Islet of Langerhans (tissue), 1 donor: ENCODE measurements at regions not wholly inside any gene's neighbourhood (a gene's known extent, or its start where the extent isn't known, plus 50 kb on each side); places are given as distances from the start of the nearest gene placed in this dataset.

Experiments
- FAIRE-seq: peaks from one replicate; lab custom pipeline; 2011; peaks lifted over from hg19 to GRCh38; lab: Jason Lieb, UNC

DNA sequence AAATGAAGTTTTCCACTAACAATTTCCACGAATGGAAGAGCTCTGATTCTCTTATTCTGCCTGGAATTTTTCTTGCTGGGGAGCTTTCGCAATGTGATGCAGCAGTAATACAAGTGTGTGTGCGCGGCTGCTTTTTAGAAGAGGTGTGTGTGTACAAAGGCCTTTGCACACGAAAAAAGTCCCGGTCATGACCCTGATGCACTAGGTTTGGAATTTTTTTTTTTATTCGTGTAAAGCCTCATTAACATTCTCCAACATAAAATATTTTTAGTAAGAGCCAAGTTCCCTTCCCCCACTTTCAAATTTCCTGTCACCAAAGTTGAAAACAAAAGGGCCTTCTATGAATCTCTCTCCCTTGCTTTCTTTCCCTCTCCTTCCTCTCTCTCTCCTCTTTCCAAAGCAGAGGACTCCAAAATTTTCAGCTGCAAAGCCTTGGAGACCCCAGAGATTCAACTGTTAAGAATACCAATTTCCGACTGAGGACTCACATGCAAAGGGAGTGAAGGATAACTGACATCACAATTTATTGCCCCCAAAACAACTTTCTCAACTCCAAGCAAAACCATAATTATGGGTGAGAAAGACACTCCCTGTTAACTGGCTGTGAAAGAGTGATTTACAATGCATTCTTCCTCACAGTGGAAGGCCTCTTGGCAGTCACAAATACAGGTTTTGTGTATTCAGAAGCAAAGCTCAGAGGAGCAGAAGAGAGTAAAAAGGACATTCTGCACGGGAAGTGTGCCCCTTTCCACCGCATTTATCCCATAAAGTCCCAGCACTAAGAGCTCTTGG is 421.2 kb upstream of the JARID2 start:
- no peak for FAIRE-seq

GRCh38 chr6:14826456-14826855 is 419.4 kb upstream of the JARID2 start:
- no peak for FAIRE-seq

DNA sequence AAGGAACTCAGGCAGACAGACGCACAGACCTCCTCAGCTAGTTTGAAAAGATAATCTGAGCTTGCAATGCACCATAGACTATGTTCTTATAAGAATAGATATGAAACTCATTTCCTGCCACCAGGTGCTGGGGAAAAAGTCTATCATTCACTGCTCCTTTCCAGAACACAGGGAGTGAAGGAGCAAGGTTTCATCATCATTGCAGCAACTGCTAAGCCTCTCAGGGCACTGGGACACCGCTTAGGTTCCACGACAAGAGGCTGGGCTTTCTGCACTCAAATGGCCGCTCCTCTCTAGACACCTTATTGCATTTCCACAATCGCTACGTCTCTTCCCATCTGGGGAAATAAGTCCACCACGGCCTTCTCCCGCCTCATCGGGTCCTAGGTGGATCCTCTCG is 418.5 kb upstream of the JARID2 start:
- FAIRE-seq, result no peak

GRCh38 chr6:14828201-14828611 is 417.7 kb upstream of the JARID2 start:
- FAIRE-seq, result no peak

GRCh38 chr6:14831070-14831469 is 414.8 kb upstream of the JARID2 start:
- no peak for FAIRE-seq

DNA sequence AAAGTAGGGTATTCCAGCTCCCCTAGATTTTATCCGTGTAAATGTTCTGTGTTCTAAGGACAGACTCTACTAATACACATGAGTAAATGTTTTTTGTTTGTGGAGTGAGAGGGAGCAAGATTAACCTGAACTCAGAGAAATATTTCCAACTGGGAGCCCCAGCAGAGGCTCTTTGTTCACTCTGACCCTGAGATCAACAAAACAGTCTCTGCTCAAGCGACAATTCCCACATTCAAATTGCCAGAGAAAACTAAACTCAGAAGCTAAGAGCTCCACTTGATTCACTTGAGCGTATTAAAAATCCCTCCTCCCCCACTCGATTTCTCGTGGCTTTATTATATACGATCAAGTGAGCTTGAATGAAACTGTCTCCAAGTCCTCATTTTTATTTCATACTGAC is 413.9 kb upstream of the JARID2 start:
- FAIRE-seq, result no peak

- FAIRE-seq, result no peak
These were observed 413.4 kb upstream of the JARID2 start for GRCh38 chr6:14832427-14832826.

- no peak for FAIRE-seq
These were observed 410.9 kb upstream of the JARID2 start for GRCh38 chr6:14834851-14835530.

DNA sequence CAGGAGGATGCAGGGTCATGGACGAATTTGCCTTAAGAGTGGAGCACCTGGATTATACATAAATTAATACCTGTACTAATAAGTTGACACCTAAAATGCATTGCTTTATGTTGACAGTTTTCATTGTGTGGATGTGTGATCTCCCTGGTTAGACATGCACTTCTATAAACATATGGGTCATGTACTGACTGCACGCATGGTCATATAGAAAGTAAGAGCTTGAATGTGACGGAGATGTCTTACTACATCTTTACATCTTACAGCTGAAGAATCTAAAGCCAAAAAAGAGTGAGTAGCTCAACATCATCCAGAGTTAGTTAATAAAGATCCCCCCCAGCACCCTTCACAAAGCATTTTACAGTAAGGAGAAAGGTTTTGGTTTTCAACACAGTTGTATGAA is 408.4 kb upstream of the JARID2 start:
- FAIRE-seq, result no peak

DNA sequence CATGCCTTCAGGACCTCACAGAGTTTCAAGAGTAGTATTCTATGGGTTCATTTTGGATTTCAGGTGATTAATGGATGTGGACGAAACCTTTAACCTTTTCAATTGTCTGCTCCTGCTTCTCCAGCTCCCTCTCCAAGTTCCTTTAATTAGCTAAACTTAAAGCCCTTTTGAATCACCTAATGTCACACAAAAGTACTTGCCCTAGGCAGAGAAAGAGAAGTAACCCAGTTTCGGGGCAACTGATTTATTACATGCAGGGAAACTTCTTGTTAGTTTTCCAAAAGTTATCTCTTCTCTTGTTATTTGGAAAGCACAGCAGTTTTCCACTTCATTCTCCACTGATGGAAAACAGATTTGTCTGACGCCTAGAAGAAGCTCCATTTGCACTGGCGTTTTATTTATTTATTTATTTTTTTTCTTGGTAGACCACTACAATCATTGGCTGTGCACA is 407.7 kb upstream of the JARID2 start:
- FAIRE-seq, result no peak

DNA sequence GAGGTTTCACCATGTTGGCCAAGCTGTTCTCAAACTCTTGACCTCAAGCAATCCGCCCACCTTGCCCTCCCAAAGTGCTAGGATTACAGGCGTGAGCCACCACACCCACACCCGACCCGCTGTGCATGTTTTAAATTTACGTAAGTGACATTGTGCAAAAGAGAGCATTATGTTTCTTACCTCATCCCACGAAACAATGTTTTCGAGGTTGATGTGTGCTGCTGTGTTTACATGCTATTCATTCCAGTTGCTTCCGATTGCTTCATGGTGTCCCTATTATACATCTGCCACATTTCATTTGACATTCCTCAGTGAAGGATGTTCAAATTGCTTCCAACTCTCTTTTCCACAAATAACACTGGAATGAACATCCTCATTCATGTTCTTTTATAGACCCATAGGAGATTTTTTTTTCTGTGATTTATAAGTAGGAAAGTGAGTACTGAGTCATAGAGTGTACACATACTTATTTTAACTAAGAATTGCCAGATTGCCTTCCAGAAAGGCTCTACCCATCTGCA is 403.9 kb upstream of the JARID2 start:
- FAIRE-seq, result no peak

DNA sequence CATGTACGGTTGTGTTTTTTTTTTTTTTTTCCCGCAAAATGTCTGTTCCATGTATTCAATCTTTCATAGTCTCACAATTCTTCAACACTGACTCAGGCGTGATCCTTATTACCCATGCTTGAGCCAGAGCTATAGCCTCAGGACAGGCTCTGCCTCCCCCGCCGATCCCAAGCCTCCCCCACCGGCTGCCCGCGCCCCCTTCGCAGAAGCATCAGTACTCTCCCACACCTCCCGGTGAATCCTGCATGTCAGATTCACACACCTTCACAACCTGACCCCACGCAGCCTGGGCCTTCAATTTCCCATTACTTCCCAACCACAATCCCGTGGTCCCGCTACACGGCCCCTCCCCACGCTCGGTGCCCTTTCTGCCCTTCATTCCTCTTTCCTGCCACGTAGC is 401.5 kb upstream of the JARID2 start:
- no peak for FAIRE-seq

DNA sequence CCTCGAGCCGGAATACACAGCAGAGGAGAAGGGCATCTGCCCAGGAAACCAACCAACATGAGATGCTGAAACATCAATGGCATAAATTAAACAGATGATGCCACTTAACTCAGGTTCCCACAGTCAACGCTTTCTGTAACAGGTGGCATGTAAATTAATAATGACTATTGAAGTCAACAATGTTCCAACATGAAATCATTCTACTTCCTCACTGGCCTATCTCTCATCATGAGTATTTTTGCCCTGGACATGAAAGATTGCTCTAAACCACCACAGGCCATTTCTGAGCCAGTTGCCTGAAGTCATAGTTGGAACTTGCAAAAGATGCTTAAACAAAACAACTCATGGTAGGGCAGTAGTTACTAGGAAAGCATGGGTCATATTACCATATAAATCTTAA is 397.9 kb upstream of the JARID2 start:
- no peak for FAIRE-seq

- no peak for FAIRE-seq
These were observed 396.7 kb upstream of the JARID2 start for GRCh38 chr6:14849185-14849584.

DNA sequence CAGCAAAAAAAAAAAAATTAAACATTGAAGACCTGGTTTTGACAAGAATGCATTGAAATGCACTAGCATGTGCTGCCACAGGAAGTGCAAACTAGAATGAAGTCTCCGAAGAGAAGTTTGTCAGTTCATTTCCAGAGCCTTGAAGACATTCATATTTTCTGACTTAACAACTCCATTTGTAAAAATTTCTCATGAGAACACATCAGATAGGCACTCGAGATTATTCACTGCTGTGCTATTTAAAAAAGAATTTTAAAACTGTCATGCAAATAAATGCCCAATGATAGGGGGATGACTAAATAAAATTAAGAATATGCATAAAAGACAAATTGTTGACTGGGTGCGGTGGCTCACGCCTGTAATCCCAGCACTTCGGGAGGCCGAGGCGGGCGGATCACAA is 394.6 kb upstream of the JARID2 start:
- FAIRE-seq, result no peak

GRCh38 chr6:14852375-14852774 is 393.5 kb upstream of the JARID2 start:
- FAIRE-seq, result no peak

DNA sequence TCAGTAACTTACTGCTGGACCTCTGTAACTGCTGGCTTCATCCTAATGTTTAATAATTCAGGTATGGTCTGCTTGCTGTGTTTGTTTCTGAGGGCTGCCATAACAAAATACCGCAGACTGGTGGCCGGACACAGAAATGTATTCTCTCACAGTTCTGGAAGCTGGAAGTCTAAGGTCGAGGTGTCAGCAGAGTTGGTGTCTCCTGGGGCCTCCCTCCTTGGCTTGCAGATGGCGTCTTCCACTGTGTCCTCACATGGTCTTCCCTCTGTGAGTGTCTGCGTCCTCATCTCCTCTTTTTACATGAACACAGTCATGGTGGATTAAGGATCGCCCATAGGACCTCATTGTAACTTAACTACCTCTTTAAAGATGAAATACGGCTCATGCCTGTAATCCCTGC is 389.7 kb upstream of the JARID2 start:
- FAIRE-seq, result no peak

DNA sequence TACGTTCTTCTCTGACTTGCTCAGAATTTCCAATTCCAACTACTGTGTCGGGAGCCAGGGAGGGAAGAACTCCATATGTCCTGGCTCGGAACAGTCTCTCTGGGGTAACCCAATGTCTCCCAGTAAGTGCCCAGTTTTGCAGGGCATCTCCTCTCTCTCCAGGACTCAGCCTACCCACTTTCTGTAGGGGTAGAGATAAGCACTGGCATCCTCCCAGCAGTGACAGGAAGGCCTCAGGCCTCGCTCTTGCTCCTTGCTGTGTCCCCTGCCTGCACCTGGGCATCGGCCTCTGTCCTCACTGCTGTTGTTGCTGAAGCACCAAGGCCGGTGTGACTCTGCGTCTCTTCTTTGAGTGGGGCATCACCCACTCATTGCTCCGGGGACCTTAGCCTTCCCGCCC is 388.9 kb upstream of the JARID2 start:
- FAIRE-seq, result no peak

DNA sequence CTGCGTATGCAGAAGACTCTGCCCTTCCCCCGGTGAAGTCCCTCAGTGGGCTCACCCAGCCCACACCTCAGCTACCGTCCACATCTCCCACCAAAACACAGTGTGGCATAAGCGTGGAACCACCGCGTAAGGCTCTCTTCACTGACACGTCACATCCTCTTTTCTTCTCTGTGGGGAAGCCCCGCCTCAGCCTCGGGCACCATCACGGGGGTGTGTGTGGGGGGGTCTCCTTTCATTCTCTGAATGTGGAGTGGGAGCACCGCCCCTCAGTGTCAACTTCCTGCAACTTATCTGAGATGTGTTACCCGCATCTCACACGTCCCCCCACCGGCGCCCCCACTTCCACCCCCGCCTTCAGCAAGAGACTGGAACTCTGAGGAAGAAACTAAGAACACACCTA is 388.4 kb upstream of the JARID2 start:
- no peak for FAIRE-seq

GRCh38 chr6:14858808-14859207 is 387.1 kb upstream of the JARID2 start:
- no peak for FAIRE-seq

DNA sequence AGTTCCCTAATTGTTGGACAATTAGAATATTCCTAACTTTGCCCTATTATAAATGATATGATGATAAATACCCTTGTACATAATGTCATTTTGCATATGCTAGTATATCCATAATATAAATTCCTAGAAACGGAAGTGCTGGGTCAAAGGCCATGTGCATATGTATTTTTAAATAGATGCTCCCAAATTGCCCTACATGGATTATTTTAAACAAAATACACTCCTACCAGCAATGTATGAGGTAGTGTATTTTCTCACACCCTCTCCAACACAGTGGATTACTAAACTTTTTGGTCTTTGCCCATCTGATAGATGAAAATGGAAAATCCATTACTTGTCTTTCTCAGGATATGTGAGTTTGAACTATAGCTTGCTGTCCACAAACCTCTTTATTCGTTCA is 385.1 kb upstream of the JARID2 start:
- no peak for FAIRE-seq

- FAIRE-seq, result no peak
These were observed 384.4 kb upstream of the JARID2 start for GRCh38 chr6:14861491-14861943.

GRCh38 chr6:14862845-14863244 is 383.0 kb upstream of the JARID2 start:
- FAIRE-seq, result no peak
